ENCODE measurements at regions not wholly inside any gene's neighbourhood (a gene's known extent, or its start where the extent isn't known, plus 50 kb on each side); places are given as distances from the start of the nearest gene placed in this dataset.

DNA sequence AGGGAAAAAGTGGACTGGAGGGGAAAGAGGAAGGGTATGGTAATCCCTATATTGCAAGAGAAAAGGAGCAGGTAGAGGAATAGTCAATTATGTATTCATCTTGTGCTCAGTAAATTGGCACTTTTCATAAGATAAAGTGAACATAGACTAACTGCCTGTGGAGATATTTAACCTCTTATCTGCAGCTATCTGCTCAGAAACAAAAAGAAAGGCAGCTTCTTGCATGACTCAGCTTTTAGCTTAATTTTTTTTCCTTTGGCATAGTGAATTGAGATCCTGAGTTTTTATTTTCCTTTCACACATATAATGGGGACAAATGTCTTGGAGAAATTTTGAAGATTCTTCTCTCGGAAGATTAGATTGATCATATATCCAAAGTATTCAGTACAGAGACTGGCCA is 127.6 kb upstream of the F3 start:
- TF ChIP-seq, protein P1, sequence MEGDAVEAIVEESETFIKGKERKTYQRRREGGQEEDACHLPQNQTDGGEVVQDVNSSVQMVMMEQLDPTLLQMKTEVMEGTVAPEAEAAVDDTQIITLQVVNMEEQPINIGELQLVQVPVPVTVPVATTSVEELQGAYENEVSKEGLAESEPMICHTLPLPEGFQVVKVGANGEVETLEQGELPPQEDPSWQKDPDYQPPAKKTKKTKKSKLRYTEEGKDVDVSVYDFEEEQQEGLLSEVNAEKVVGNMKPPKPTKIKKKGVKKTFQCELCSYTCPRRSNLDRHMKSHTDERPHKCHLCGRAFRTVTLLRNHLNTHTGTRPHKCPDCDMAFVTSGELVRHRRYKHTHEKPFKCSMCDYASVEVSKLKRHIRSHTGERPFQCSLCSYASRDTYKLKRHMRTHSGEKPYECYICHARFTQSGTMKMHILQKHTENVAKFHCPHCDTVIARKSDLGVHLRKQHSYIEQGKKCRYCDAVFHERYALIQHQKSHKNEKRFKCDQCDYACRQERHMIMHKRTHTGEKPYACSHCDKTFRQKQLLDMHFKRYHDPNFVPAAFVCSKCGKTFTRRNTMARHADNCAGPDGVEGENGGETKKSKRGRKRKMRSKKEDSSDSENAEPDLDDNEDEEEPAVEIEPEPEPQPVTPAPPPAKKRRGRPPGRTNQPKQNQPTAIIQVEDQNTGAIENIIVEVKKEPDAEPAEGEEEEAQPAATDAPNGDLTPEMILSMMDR (conservative IDR thresholded peaks at IDR 0.05), result no peak
- no peak overlapping the region for H3K27ac ChIP-seq

- H3K27ac ChIP-seq, result no peak overlapping the region
- TF ChIP-seq, protein P1 (conservative IDR thresholded peaks at IDR 0.05), result no peak
Measured at GRCh38 chr1:94668528-94668927, 127.0 kb upstream of the F3 start.

DNA sequence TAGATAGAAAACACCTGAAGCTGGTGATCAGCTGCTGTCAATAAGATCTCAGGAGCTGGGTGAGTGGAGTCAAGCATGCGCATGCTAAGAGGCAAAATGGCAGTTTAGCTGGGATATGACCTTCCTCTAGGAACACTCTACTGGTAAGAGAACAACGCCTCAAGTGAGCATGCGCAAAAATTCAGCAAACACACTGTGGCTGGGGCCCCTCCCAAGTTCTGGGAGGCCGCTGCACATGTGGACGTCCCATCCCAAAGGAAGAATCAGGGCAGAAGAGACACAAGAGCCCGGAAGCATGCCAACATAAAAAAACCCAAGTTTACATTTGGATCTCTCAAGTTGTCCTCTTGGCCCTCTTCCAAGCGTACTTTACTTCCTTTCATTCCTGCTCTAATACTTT is 126.3 kb upstream of the F3 start:
- TF ChIP-seq, protein P1 (conservative IDR thresholded peaks at IDR 0.05), result no peak

GRCh38 chr1:94666797-94667196 is 125.2 kb upstream of the F3 start:
- TF ChIP-seq, protein P1 (conservative IDR thresholded peaks at IDR 0.05), result no peak
- no peak overlapping the region for H3K27ac ChIP-seq

More for the DNA sequence above, 126.3 kb upstream of the F3 start:
- no peak overlapping the region for H3K27ac ChIP-seq

- peak overlapping the region; percentile 89 for H3K27ac ChIP-seq
- TF ChIP-seq, protein P1 (conservative IDR thresholded peaks at IDR 0.05), result no peak
Measured at GRCh38 chr1:94661431-94661932, 119.9 kb upstream of the F3 start.

GRCh38 chr1:94660994-94661393 is 119.4 kb upstream of the F3 start:
- peak overlapping the region; percentile 89 for H3K27ac ChIP-seq
- TF ChIP-seq, protein P1 (conservative IDR thresholded peaks at IDR 0.05), result no peak

DNA sequence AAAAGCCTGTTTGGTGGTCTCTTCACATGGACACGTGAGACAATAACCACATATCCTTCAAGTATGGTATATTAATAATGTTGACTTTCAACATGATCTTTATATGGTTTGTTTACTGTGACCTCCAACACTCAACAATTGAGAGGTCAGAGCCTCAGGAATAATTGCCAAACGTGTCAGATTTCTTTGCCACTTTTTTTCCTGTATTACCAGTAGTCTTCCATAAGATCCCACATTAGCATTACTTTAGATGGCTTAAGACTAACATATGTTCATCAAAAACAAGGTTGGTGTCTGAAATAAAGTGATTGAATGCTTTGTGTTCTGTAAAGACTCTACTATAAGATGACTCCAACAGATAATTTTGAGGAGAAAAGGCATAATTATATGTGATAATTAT is 118.7 kb upstream of the F3 start:
- TF ChIP-seq, protein P1 (conservative IDR thresholded peaks at IDR 0.05), result no peak
- H3K27ac ChIP-seq, result no peak overlapping the region; the same call in 1 of the 2 replicates

DNA sequence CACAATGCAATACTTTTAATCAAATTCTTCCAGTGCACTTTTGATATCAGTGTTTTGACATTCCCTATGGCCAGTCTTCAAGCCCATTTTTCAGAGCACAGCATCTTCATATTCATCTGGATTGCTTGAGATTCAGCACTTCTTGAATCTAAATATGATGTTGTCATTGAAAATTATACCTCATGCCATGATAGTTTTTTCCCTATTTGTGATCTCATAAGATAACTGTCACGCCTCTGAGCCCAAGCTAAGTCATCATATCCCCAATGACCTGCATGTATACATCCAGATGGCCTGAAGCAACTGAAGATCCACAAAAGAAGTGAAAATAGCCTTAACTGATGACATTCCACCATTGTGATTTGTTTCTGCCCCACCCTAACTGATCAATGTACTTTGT is 117.6 kb upstream of the F3 start:
- peak overlapping the region; percentile 55; the same call in 1 of the 2 replicates for H3K27ac ChIP-seq

Measured in VCaP (cell line).